ENCODE measurements at regions not wholly inside any gene's neighbourhood (a gene's known extent, or its start where the extent isn't known, plus 50 kb on each side); places are given as distances from the start of the nearest gene placed in this dataset.

GRCh38 chr2:51846018-51846417 lies 814.1 kb upstream of the NRXN1 start:
- DNase-seq (ENCODE audit: low read depth): no peak
- no peak for TF ChIP-seq CTCF (IDR thresholded peaks at IDR 0.05; ENCODE audit: control insufficient read depth, insufficient read depth, low read depth, low read length, missing control alignments)
- no peak overlapping the region for H3K4me3 ChIP-seq (ENCODE audit: control insufficient read depth, low read depth, low read length)

- no peak for DNase-seq (ENCODE audit: low read depth)
- no peak overlapping the region for H3K4me3 ChIP-seq (ENCODE audit: control insufficient read depth, low read depth, low read length)
- no peak for TF ChIP-seq CTCF (IDR thresholded peaks at IDR 0.05; ENCODE audit: control insufficient read depth, insufficient read depth, low read depth, low read length, missing control alignments)
These were observed 812.7 kb upstream of the NRXN1 start for GRCh38 chr2:51844596-51844995.

GRCh38 chr2:51829477-51829876 lies 797.5 kb upstream of the NRXN1 start:
- H3K4me3 ChIP-seq (ENCODE audit: control insufficient read depth, low read depth, low read length): no peak overlapping the region
- TF ChIP-seq CTCF (IDR thresholded peaks at IDR 0.05; ENCODE audit: control insufficient read depth, insufficient read depth, low read depth, low read length, missing control alignments): no peak
- no peak for DNase-seq (ENCODE audit: low read depth)

- no peak for TF ChIP-seq CTCF (IDR thresholded peaks at IDR 0.05; ENCODE audit: control insufficient read depth, insufficient read depth, low read depth, low read length, missing control alignments)
- no peak overlapping the region for H3K4me3 ChIP-seq (ENCODE audit: control insufficient read depth, low read depth, low read length)
- DNase-seq (ENCODE audit: low read depth): no peak
These were observed 793.9 kb upstream of the NRXN1 start for GRCh38 chr2:51825823-51826222.

- no peak for TF ChIP-seq CTCF (IDR thresholded peaks at IDR 0.05; ENCODE audit: control insufficient read depth, insufficient read depth, low read depth, low read length, missing control alignments)
- H3K4me3 ChIP-seq (ENCODE audit: control insufficient read depth, low read depth, low read length): no peak overlapping the region
- DNase-seq (ENCODE audit: low read depth): no peak
These were observed 781.3 kb upstream of the NRXN1 start for GRCh38 chr2:51813247-51813646.

GRCh38 chr2:51812138-51812866 lies 780.4 kb upstream of the NRXN1 start:
- H3K4me3 ChIP-seq (ENCODE audit: control insufficient read depth, low read depth, low read length): no peak overlapping the region
- DNase-seq (ENCODE audit: low read depth): no peak
- no peak for TF ChIP-seq CTCF (IDR thresholded peaks at IDR 0.05; ENCODE audit: control insufficient read depth, insufficient read depth, low read depth, low read length, missing control alignments)
